HG02763 (cell line): ENCODE measurements at regions not wholly inside any gene's neighbourhood (a gene's known extent, or its start where the extent isn't known, plus 50 kb on each side); places are given as distances from the start of the nearest gene placed in this dataset.
"Not testable (repeated sequence)": the region's sequence is repeated elsewhere in the genome, so short reads cannot be mapped to it uniquely, and the experiment has no call there.

Source experiments
- ATAC-seq: cut with Tn5 transposase; IDR thresholded peaks from one replicate; pipeline ENCODE4 v1.9.1; 2021; ENCODE audit warnings: mild to moderate bottlenecking, moderate library complexity; ENCODE audit not compliant: unreplicated experiment

- ATAC-seq: no peak
Measured at GRCh38 chr14:37974421-37974820, 233.3 kb upstream of the SSTR1 start.

DNA sequence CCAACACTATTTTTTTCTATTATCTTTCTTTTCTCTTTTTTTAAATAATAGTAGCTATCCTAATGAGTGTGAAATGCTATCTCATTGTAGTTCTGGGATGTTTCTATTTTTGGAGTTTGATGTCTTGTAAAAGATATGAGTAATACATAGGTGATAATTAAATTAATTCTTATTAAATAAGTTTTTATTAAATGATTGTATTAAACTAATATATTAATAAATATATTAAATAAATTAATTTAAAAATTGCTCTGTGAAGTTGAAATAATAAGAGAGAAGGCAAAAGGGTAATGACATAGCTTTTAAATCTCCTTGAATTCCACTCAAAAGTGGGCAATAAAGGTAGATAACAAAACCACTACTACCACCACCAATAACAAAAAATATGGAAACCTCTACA lies 230.2 kb upstream of the SSTR1 start:
- no peak for ATAC-seq

GRCh38 chr14:37985826-37986470 lies 221.8 kb upstream of the SSTR1 start:
- no peak for ATAC-seq

GRCh38 chr14:37988472-37988871 lies 219.2 kb upstream of the SSTR1 start:
- no peak for ATAC-seq

DNA sequence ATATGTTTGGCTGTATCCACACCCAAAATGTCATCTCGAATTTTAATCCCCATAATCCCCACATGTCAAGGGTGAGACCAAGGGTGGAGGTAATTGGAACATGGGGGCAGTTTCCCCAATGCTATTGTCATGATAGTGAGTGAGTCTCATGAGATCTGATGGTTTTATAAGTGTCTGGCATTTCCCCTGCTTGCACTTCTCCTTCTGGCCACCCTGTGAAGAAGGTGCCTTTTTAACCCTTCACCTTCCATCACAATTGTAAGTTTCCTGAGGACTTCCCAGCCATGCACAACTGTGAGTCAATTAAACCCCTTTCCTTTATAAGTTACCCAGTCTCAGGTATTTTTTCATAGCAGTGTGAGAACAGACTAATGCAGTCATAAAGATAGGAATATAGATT lies 216.7 kb upstream of the SSTR1 start:
- no peak for ATAC-seq

GRCh38 chr14:37992499-37992898 lies 215.2 kb upstream of the SSTR1 start:
- no peak for ATAC-seq

DNA sequence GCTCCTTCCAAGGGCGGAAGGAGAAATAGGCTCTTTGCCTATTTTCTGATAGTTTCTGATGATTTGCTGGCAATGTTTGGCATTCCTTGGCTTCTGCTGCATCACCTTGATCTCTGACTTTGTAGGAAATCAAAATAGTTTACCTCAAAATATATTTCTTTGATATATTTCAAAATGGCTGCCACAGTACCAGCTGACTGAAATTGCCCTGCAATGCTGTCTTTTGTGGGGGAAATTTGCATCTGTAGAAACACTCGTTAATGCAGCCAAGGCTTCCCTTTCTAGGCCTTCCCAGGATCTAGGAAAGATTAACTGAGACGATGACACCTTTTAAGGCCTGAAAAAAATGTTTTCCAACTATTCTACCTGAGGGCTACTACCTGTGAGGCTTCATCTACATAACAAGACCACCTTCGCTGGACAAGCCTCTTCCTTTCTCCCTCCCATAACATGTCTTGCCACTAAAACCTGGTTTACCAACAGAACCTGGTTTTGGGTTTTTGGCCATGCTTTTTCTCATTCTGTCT lies 212.8 kb upstream of the SSTR1 start:
- ATAC-seq: no peak

DNA sequence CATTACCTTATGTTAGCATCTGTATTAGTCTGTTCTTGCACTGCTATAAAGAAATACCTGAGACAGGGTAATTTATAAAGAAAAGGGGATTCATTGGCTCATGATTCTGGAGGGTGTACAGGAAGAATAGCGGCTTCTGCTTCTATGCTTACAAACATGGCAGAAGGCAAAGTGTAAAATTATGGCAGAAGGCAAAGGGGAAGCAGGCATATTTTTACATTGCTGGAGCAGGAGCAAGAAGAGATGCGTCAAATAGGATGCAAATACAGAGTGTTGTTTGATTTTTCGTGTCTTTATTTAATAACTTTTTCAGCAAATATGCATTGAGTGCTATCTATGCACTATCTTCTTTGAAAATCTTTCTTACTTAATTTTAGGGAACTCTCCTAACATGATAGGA lies 210.7 kb upstream of the SSTR1 start:
- ATAC-seq: no peak

DNA sequence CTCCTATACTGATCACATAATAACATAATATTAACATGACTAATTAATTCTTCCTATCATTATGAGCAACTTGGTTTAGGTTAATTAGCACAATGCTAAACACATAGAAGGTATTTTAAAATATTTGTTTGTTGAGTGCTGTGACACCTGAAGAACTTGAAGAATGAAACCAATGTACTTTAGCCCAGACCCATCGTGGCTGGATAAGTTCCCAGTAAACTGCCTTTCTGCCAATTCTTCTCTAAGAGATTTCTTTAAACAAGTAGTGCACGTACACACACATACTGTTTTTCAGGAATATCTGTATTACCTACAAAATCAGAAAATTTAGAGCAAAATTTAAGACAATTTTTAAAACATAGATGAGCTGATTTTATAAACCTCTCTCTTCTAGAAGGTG lies 207.4 kb upstream of the SSTR1 start:
- ATAC-seq: no peak

DNA sequence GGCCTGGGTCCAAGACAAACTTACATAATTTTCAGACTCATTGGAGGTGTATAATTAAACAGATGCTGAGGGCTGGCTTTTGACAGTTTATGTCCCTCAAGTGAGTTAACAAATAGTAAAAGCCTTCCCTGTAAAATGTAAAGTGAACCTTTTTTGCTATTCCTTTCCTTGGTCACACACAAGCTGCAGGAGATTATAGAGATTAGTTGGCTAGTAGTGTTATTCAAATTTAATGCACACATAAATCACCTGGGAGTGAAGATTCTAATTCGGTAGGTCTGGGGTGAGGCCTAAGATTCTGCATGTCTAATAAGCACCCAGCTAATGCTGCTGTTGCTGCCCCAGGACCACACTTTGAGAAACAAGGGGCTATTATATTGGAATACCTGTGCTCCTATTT lies 206.2 kb upstream of the SSTR1 start:
- ATAC-seq: no peak

- no peak for ATAC-seq
Measured at GRCh38 chr14:38003746-38004609, 203.7 kb upstream of the SSTR1 start.

DNA sequence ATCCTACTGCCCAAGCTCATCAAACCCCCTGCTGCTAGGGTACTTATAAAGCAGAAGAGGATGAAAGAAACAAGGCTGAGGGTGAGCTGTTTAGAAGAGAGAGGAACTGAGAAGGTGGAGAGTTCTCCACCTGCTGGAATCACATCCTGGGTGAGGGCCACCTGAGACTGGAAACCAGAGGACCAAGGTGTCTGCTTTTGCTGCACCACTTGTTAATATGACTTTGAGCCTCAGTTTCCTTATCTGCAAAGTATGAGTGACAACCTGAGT lies 203.2 kb upstream of the SSTR1 start:
- ATAC-seq: no peak

DNA sequence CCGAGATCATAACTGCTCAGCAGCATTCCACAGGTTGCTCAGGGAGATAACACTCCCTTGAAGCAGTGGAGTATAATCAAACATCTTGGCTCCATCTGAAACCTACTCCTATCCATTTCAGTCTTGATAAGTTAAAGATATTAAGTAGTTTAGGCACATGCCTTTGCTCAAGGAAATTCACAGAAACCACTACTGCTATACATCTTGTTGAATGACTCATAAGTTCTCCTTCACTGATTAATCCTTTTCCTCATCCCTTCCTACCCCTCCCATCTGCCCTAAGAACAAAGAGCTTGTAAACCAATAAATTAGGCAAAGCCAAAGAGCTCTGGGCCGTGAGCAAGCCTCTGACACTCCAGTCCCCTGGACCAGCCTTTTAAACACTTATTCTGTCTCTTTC lies 196.5 kb upstream of the SSTR1 start:
- not testable (repeated sequence) for ATAC-seq

DNA sequence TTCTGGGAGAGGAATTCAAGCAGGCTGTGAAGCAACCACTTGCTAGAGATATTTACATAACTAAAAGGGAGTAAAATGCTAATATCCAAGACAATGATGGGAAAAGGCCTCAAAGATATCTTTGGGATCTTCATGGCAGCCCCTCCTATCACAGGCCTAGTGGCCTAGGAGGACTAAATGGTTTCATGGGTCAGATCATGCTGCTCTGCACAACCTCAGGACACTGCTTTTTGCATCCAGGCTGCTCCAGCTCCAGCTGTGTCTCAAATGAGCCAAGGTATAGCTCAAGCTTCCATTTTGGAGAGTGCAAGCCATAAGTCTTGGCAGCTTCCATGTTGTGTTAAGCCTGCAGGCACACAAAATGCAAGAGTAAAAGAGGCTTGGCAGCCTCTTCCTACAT lies 195.6 kb upstream of the SSTR1 start:
- no peak for ATAC-seq

DNA sequence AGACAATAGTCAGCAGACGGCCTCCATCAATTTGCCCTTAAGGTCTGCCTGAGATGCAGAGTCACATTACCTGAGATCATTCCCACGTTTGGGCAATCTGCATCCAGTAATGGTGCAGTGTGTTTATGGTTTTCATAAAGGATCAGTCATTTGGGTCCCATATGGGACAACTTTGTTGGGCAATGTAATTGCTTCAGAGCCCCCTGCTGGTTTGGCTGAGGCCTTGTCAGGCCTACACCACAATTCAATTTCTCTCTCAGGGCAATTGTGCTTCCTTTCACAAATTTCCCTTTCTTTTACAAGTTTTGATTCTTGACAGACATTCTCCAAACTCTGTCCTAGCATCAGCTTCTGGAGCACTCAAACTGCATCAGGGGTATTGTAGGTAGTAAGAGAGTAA lies 191.2 kb upstream of the SSTR1 start:
- ATAC-seq: no peak

GRCh38 chr14:38021861-38022260 lies 185.8 kb upstream of the SSTR1 start:
- no peak for ATAC-seq

- ATAC-seq: no peak
Measured at GRCh38 chr14:38022775-38023174, 184.9 kb upstream of the SSTR1 start.

- ATAC-seq: no peak
Measured at GRCh38 chr14:38038171-38038570, 169.5 kb upstream of the SSTR1 start.

- ATAC-seq: no peak
Measured at GRCh38 chr14:38038986-38039385, 168.7 kb upstream of the SSTR1 start.

DNA sequence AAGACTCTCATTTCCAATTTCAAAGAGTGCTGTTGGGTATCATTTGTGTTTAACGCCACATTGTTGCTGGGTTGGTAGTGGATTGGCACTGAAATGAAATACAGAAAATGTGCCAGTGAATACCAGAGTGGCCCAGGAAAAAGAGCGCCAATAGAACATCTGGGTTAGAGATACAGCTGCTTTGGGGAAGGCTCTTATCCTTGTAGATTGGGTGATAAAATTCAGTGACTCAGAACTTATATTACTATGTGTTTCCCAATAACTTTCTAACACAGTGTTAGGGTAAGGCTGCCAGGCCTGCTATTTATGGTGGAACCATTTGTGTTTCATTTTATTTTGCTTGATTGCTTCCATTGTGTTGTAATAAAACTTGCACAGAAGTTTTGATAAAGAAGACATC lies 168.2 kb upstream of the SSTR1 start:
- ATAC-seq: no peak

GRCh38 chr14:38040411-38040810 lies 167.3 kb upstream of the SSTR1 start:
- ATAC-seq: no peak

DNA sequence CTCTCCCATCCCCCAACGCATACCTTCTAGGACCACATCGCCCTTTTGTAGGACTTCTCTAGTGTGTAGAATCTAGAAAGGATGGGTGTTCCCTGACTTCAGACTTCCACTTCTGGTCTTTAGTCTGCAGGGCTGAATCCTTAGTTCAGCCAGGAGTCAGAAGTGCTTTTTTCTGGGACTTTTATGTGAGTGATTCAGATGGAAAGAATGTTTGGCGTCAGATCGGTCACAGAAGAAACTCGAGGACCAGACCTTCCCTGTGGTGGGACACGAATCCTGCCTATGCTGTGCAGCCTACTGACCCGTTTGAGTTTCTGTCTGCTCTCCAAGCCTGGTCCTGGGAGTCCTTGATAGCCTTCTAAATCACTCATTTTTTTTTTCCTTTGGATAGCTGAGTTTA lies 165.4 kb upstream of the SSTR1 start:
- no peak for ATAC-seq

GRCh38 chr14:38044710-38045109 lies 163.0 kb upstream of the SSTR1 start:
- ATAC-seq: no peak
